ENCODE measurements at regions not wholly inside any gene's neighbourhood (a gene's known extent, or its start where the extent isn't known, plus 50 kb on each side); places are given as distances from the start of the nearest gene placed in this dataset.

DNA sequence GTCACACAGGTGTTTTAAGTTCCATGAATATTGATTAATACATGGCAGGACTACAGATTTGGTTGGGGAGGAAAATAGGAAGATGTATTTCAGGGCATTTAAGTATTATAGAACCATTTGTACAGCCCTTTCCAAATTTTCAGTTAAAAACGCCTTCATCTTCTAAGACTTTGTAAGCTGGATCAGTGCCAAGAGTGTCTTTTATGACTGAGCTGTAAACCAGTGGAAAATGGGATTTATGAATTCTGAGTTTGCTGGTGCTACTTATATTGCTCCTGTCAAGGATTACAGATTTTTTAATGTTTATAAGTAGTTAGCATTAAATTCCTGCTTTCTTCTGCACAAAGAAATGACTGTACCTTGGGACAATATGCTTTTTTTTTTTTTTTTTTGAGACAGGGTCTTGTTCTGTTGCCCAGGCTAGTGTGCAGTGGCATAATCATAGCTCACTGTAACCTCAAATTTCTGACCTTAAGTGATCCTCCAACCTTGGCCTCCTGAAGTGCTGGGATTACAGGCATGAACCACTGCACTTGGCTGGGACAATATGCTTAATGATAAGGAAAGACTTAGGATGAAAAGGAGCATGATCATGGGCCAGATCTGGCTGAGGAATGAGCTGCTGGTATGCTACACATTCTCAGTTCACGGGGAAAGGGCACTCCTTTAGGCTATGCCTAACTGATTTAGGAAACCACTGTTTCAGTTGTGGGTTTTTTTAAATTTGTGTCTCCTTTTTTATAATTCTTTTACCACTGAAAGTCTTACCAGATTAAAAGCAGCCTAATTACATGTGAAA is 113.6 kb upstream of the MTNR1B start:
- BruUV-seq (replicated peaks) = no TSS peak
- DNase-seq (ENCODE audit: low read depth, low spot score) (no peak), ATAC-seq (no peak)
- Histone ChIP-seq H3K4me3 (ENCODE audit: low read depth in 2 of 2, low read length in 2 of 2) (no peak overlapping the region), H3K27me3 (ENCODE audit: control insufficient read depth, insufficient read depth, low read length) (peaks cover 3% of the 10 kb centered on the region; the same call in 1 of the 2 replicates), H3K36me3 (ENCODE audit: control insufficient read depth, insufficient read depth, low read length) (no peaks in the 10 kb centered on the region), H3K27ac (ENCODE audit: low read length) (no peak overlapping the region), H3K4me1 (ENCODE audit: control insufficient read depth, insufficient read depth, low read length) (no peaks in the 10 kb centered on the region), H3K9me3 (ENCODE audit: control insufficient read depth, insufficient read depth, low read depth, low read length) (no peaks in the 10 kb centered on the region)
- ChIA-PET CTCF (interaction anchor here (0.7 kb wide), 1 partner anchor 20 kb away, joined by 3 read pairs; no protein-coding TSS in a partner anchor), POLR2A (interaction anchor here (0.7 kb wide), 1 partner anchor 12 kb away, joined by 4 read pairs; no protein-coding TSS in a partner anchor)
- in situ Hi-C loops (cut with HindIII; ENCODE audit: low pct_unique_long_range_greater_than_20kb, low sequenced_read_pairs) = no loop called here
- intact Hi-C loops (cut with micrococcal nuclease; ENCODE audit: unreplicated experiment) = no loop called here
- TF ChIP-seq, protein P1, sequence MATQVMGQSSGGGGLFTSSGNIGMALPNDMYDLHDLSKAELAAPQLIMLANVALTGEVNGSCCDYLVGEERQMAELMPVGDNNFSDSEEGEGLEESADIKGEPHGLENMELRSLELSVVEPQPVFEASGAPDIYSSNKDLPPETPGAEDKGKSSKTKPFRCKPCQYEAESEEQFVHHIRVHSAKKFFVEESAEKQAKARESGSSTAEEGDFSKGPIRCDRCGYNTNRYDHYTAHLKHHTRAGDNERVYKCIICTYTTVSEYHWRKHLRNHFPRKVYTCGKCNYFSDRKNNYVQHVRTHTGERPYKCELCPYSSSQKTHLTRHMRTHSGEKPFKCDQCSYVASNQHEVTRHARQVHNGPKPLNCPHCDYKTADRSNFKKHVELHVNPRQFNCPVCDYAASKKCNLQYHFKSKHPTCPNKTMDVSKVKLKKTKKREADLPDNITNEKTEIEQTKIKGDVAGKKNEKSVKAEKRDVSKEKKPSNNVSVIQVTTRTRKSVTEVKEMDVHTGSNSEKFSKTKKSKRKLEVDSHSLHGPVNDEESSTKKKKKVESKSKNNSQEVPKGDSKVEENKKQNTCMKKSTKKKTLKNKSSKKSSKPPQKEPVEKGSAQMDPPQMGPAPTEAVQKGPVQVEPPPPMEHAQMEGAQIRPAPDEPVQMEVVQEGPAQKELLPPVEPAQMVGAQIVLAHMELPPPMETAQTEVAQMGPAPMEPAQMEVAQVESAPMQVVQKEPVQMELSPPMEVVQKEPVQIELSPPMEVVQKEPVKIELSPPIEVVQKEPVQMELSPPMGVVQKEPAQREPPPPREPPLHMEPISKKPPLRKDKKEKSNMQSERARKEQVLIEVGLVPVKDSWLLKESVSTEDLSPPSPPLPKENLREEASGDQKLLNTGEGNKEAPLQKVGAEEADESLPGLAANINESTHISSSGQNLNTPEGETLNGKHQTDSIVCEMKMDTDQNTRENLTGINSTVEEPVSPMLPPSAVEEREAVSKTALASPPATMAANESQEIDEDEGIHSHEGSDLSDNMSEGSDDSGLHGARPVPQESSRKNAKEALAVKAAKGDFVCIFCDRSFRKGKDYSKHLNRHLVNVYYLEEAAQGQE (IDR thresholded peaks at IDR 0.05; ENCODE audit: insufficient read depth in 1 of 2, low read depth in 2 of 2, low read length in 1 of 2) = no peak
- TF ChIP-seq POLR2AphosphoS5 (IDR thresholded peaks at IDR 0.05; ENCODE audit: low read depth, low read length) = no peak
- TF ChIP-seq, protein P2, sequence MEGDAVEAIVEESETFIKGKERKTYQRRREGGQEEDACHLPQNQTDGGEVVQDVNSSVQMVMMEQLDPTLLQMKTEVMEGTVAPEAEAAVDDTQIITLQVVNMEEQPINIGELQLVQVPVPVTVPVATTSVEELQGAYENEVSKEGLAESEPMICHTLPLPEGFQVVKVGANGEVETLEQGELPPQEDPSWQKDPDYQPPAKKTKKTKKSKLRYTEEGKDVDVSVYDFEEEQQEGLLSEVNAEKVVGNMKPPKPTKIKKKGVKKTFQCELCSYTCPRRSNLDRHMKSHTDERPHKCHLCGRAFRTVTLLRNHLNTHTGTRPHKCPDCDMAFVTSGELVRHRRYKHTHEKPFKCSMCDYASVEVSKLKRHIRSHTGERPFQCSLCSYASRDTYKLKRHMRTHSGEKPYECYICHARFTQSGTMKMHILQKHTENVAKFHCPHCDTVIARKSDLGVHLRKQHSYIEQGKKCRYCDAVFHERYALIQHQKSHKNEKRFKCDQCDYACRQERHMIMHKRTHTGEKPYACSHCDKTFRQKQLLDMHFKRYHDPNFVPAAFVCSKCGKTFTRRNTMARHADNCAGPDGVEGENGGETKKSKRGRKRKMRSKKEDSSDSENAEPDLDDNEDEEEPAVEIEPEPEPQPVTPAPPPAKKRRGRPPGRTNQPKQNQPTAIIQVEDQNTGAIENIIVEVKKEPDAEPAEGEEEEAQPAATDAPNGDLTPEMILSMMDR (IDR thresholded peaks at IDR 0.05) = no peak
- TF ChIP-seq TCF7L2 (IDR thresholded peaks at IDR 0.05; ENCODE audit: low read depth, low read length) = no peak
- no peak for TF ChIP-seq SIN3A (IDR thresholded peaks at IDR 0.05; ENCODE audit: borderline replicate concordance, insufficient read depth, low read depth, low read length)

DNA sequence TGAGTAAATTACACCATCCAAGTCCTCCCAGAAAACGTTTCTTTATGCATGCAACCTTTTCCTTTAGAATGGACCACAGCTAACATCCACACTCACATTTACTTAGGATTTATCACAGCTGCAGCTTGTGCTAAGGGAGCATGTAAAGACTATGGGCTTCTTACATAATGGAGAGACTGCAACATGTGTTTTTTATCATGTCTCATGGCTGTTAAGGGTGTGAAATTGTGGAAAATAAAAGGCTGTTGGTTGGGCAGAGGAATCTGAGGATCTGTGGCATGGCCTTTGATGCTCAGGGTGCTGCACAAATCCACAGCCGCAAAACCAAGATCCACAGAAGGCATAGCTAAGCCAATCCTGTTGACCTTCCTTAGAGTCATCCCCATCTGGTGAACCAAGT is 112.0 kb upstream of the MTNR1B start:
- in situ Hi-C loops (cut with HindIII; ENCODE audit: low pct_unique_long_range_greater_than_20kb, low sequenced_read_pairs) = no loop called here
- ChIA-PET POLR2A (no interaction called here), CTCF (no interaction called here)
- H3K27ac ChIP-seq (ENCODE audit: low read length) = no peak overlapping the region
- no peaks in the 10 kb centered on the region for H3K9me3 ChIP-seq (ENCODE audit: control insufficient read depth, insufficient read depth, low read depth, low read length)
- no peak for TF ChIP-seq POLR2AphosphoS5 (IDR thresholded peaks at IDR 0.05; ENCODE audit: low read depth, low read length)
- TF ChIP-seq, protein P2 (IDR thresholded peaks at IDR 0.05) = no peak
- TF ChIP-seq, protein P1 (IDR thresholded peaks at IDR 0.05; ENCODE audit: insufficient read depth in 1 of 2, low read depth in 2 of 2, low read length in 1 of 2) = no peak
- no peak for TF ChIP-seq SIN3A (IDR thresholded peaks at IDR 0.05; ENCODE audit: borderline replicate concordance, insufficient read depth, low read depth, low read length)
- DNase-seq (ENCODE audit: low read depth, low spot score) (no peak), ATAC-seq (no peak)
- no peak overlapping the region for H3K4me3 ChIP-seq (ENCODE audit: low read depth in 2 of 2, low read length in 2 of 2)
- no TSS peak for BruUV-seq (replicated peaks)
- intact Hi-C loops (cut with micrococcal nuclease; ENCODE audit: unreplicated experiment) = no loop called here
- H3K27me3 ChIP-seq (ENCODE audit: control insufficient read depth, insufficient read depth, low read length) = peaks cover 7% of the 10 kb centered on the region
- no peaks in the 10 kb centered on the region for H3K36me3 ChIP-seq (ENCODE audit: control insufficient read depth, insufficient read depth, low read length)
- no peaks in the 10 kb centered on the region for H3K4me1 ChIP-seq (ENCODE audit: control insufficient read depth, insufficient read depth, low read length)

Data from Panc1 (cell line).